ENCODE measurements at regions not wholly inside any gene's neighbourhood (a gene's known extent, or its start where the extent isn't known, plus 50 kb on each side); places are given as distances from the start of the nearest gene placed in this dataset.

- DNase-seq (ENCODE audit: low spot score), result no peak
- no peak for TF ChIP-seq CTCF (IDR thresholded peaks at IDR 0.05; ENCODE audit: borderline replicate concordance, control extremely low read depth, extremely low read depth, insufficient read depth, missing control alignments)
- in situ Hi-C loops (cut with MboI; ENCODE audit: low sequenced_read_pairs, unreplicated experiment), result no loop called here
Measured at GRCh38 chr7:131957338-131958020, 401.1 kb upstream of the PODXL start.

- no peak for TF ChIP-seq CTCF (IDR thresholded peaks at IDR 0.05; ENCODE audit: borderline replicate concordance, control extremely low read depth, extremely low read depth, insufficient read depth, missing control alignments)
- DNase-seq (ENCODE audit: low spot score), result no peak
- in situ Hi-C loops (cut with MboI; ENCODE audit: low sequenced_read_pairs, unreplicated experiment), result no loop called here
Measured at GRCh38 chr7:131956864-131957263, 400.4 kb upstream of the PODXL start.

GRCh38 chr7:131955679-131956078 lies 399.3 kb upstream of the PODXL start:
- no peak for TF ChIP-seq CTCF (IDR thresholded peaks at IDR 0.05; ENCODE audit: borderline replicate concordance, control extremely low read depth, extremely low read depth, insufficient read depth, missing control alignments)
- in situ Hi-C loops (cut with MboI; ENCODE audit: low sequenced_read_pairs, unreplicated experiment), result no loop called here
- no peak for DNase-seq (ENCODE audit: low spot score)

GRCh38 chr7:131953184-131953583 lies 396.8 kb upstream of the PODXL start:
- no peak for DNase-seq (ENCODE audit: low spot score)
- TF ChIP-seq CTCF (IDR thresholded peaks at IDR 0.05; ENCODE audit: borderline replicate concordance, control extremely low read depth, extremely low read depth, insufficient read depth, missing control alignments), result no peak
- in situ Hi-C loops (cut with MboI; ENCODE audit: low sequenced_read_pairs, unreplicated experiment), result no loop called here

- no peak for TF ChIP-seq CTCF (IDR thresholded peaks at IDR 0.05; ENCODE audit: borderline replicate concordance, control extremely low read depth, extremely low read depth, insufficient read depth, missing control alignments)
- in situ Hi-C loops (cut with MboI; ENCODE audit: low sequenced_read_pairs, unreplicated experiment), result no loop called here
- DNase-seq (ENCODE audit: low spot score), result no peak
Measured at GRCh38 chr7:131952365-131952764, 395.9 kb upstream of the PODXL start.

- no peak for TF ChIP-seq CTCF (IDR thresholded peaks at IDR 0.05; ENCODE audit: borderline replicate concordance, control extremely low read depth, extremely low read depth, insufficient read depth, missing control alignments)
- no peak for DNase-seq (ENCODE audit: low spot score)
- in situ Hi-C loops (cut with MboI; ENCODE audit: low sequenced_read_pairs, unreplicated experiment), result no loop called here
Measured at GRCh38 chr7:131950758-131951157, 394.3 kb upstream of the PODXL start.

All from GM13976 (cell line).